GM21786 (cell line): ENCODE measurements at regions not wholly inside any gene's neighbourhood (a gene's known extent, or its start where the extent isn't known, plus 50 kb on each side); places are given as distances from the start of the nearest gene placed in this dataset.
A peak's percentile ranks its signal among the peaks of the same experiment; 100 is the strongest.

Experiments
- ATAC-seq: cut with Tn5 transposase; IDR thresholded peaks from one replicate; pipeline ENCODE4 v1.9.1; 2021; ENCODE audit not compliant: unreplicated experiment

GRCh38 chr13:95352486-95352885, 51.2 kb upstream of the ABCC4 start:
- ATAC-seq = no peak

- no peak for ATAC-seq
Measured at GRCh38 chr13:95354156-95354555, 52.9 kb upstream of the ABCC4 start.

DNA sequence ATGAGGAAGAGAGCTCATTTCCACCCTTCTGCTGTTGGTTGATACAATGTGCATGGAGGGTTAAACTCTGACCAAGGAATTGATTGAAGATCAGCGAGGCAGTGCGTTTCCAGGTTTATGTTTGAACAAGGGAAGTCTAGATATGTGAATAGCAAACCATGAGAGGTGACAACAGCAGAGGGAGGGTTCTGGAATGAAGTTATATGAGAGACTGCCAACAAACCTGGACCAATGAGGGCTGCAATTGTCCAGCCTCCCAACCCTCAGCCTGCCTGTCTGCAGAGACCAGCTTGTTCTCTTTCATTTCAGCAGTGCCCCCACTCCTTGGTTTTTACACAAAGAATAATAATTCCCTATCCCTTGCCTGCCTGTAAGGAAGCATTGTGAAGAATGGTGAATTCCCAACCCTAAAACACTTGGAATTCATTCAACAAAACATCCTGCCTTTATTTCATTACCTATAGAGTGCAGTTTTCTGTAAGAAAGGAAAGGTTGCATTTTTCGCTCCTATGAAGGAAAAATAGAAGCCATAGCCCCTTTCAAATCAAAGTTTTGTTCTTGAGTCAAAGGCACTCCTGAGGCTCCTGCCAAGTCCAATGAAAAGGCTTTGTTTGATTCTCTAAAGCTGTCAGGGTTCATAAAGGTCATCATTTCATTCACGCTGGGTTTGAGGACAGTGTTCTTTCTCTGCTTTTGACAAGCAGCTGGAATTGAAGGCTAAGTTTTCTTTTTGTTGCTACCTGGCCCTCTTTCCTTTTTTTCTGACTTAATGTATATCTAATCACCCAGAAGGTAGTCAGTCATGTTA, 53.6 kb upstream of the ABCC4 start:
- no peak for ATAC-seq

- ATAC-seq = no peak
Measured at GRCh38 chr13:95355494-95355893, 54.2 kb upstream of the ABCC4 start.

GRCh38 chr13:95356916-95357315, 55.7 kb upstream of the ABCC4 start:
- no peak for ATAC-seq

- ATAC-seq = no peak
Measured at GRCh38 chr13:95357875-95358274, 56.6 kb upstream of the ABCC4 start.

DNA sequence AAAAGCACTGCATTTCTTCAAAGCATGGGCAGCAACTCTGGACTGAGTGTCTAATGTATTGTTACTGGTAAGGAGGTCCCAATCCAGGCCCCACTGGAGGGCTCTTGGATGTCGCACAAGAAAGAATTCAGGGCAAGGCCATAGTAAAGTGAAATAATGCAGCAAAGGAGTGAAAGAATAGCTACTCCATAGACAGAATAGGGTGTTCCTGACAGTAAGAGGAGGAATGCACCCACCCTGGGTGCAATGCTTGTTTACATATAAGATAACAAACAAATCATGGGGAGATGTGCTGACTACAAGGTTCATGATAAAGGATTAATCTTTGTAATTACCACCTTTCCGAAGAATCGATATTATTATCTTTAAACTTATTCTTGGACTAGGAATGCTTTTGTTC, 58.8 kb upstream of the ABCC4 start:
- ATAC-seq = no peak

GRCh38 chr13:95360464-95361097, 59.3 kb upstream of the ABCC4 start:
- no peak for ATAC-seq

GRCh38 chr13:95361686-95362085, 60.4 kb upstream of the ABCC4 start:
- ATAC-seq = no peak

- ATAC-seq = no peak
Measured at GRCh38 chr13:95362666-95363065, 61.4 kb upstream of the ABCC4 start.

- no peak for ATAC-seq
Measured at GRCh38 chr13:95367309-95367843, 66.1 kb upstream of the ABCC4 start.

- ATAC-seq = no peak
Measured at GRCh38 chr13:95368998-95369397, 67.7 kb upstream of the ABCC4 start.

- no peak for ATAC-seq
Measured at GRCh38 chr13:95375706-95376105, 74.5 kb upstream of the ABCC4 start.

DNA sequence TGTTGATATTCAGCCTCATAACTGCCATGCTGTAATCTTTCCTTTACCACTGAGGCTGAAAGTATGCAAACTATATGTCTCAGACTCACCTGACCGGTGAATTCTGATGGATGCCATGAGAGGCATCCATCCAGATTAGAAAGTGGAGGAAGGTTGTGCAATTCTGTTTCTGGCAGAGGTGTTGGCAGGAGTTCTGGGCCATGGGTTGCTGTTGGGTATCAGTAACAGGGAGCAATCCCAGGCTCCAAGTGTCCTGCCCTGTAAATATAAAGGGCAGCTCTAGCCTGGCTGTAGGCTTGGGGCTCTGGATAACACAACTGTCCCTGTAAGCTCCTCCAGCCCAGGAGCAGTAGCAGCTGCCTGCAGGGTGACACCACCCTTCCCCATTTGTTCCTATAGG, 77.4 kb upstream of the ABCC4 start:
- no peak for ATAC-seq

- ATAC-seq = peak; percentile 91
Measured at GRCh38 chr13:95380468-95381211, 79.4 kb upstream of the ABCC4 start.

DNA sequence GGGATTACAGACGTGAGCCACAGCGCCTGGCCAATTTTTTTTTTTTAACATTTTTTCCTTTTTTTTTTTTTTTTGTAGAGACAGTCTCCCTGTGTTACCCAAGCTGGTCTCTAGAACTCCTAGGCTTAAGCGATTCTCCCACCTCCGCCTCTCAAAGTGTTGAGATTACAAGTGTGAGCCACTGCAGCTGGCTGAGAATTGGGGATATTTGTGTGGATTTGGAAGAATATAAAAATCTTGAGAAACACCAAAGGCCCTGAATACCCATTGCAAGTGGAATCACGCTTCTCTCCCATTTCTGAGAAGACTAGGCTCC, 79.9 kb upstream of the ABCC4 start:
- no peak for ATAC-seq

DNA sequence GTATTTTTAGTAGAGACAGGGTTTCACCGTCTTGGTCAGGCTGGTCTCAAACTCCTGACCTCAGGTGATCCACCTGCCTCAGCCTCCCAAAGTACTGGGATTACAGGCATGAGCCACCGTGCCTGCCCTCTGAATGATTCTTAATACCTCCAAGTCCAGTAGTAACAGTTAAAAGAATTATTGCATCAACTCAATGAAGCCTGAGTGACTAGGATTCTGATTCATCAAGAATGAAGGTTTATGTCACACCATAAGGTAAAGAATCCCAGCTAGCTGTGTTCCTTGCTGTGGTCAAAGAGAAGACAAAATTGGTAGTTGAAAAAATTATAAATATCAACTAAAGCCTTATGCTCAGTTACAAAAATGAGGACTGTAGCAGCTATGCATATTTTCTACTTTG, 81.2 kb upstream of the ABCC4 start:
- no peak for ATAC-seq

GRCh38 chr13:95382916-95383315, 81.7 kb upstream of the ABCC4 start:
- no peak for ATAC-seq

- no peak for ATAC-seq
Measured at GRCh38 chr13:95385373-95385772, 84.1 kb upstream of the ABCC4 start.

GRCh38 chr13:95385798-95386197, 84.5 kb upstream of the ABCC4 start:
- no peak for ATAC-seq

GRCh38 chr13:95386370-95386769, 85.1 kb upstream of the ABCC4 start:
- no peak for ATAC-seq

GRCh38 chr13:95387733-95388207, 86.5 kb upstream of the ABCC4 start:
- no peak for ATAC-seq
